ENCODE measurements at regions not wholly inside any gene's neighbourhood (a gene's known extent, or its start where the extent isn't known, plus 50 kb on each side); places are given as distances from the start of the nearest gene placed in this dataset.

DNA sequence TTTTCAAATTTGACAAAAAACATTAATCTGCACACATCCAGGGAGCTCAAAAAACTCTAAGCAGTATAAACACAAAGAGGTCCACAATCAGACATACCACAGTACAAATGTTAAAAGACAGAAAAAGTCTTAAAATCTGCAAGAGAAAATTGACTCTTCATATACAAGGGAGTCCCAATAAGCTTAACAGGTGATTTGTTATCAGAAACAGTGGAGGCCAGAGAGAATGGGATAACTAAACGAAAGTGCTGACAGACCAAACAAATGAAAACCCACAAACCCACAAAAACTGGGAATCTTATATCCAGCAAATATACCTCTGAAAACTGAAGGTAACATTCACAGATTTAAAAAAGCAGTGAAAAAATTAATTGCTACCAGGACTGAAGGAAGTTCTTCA is 182.0 kb upstream of the PAQR3 start:
- TF ChIP-seq, protein P1, sequence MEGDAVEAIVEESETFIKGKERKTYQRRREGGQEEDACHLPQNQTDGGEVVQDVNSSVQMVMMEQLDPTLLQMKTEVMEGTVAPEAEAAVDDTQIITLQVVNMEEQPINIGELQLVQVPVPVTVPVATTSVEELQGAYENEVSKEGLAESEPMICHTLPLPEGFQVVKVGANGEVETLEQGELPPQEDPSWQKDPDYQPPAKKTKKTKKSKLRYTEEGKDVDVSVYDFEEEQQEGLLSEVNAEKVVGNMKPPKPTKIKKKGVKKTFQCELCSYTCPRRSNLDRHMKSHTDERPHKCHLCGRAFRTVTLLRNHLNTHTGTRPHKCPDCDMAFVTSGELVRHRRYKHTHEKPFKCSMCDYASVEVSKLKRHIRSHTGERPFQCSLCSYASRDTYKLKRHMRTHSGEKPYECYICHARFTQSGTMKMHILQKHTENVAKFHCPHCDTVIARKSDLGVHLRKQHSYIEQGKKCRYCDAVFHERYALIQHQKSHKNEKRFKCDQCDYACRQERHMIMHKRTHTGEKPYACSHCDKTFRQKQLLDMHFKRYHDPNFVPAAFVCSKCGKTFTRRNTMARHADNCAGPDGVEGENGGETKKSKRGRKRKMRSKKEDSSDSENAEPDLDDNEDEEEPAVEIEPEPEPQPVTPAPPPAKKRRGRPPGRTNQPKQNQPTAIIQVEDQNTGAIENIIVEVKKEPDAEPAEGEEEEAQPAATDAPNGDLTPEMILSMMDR (conservative IDR thresholded peaks at IDR 0.05; ENCODE audit: low read length) = no peak
- TF ChIP-seq EZH2phosphoT487 (IDR thresholded peaks at IDR 0.05; ENCODE audit: borderline replicate concordance, low read depth, low read length) = no peak

Data from OCI-LY7 (cell line).